HCT116 (cell line): ENCODE measurements at regions not wholly inside any gene's neighbourhood (a gene's known extent, or its start where the extent isn't known, plus 50 kb on each side); places are given as distances from the start of the nearest gene placed in this dataset.

Experiments used
- ATAC-seq: fragments of 200-7000 bp; cut with Tn5 transposase; 2 replicates; pipeline ENCODE4 v1.9.1; 2020; ENCODE audit warnings: mild to moderate bottlenecking, moderate library complexity
- BruUV-seq: library from RNA; stranded (reverse); fragments of 400-500 nt; replicated peaks from 2 replicates; lab custom pipeline; 2021; lab: Mats Ljungman, UMichigan
- CTCF ChIA-PET: fragments of 300-600 bp; sonication (Branson Sonifier 250); formaldehyde crosslinking; loops from one replicate; lab custom pipeline; 2021; ENCODE audit warnings: antibody characterized with exemption; lab: Charles Lee
- POLR2A ChIA-PET: fragments of 300-600, 350-600 bp; sonication (Branson Sonifier 250); formaldehyde crosslinking; loops from one replicate; lab custom pipeline; 2021; ENCODE audit warnings: antibody characterized with exemption; lab: Charles Lee
- RAD21 ChIA-PET, 2 experiments: fragments of 300-600 bp; sonication (Branson Sonifier 250); formaldehyde crosslinking; loops; one replicate each; lab custom pipeline; 2023; ENCODE audit warnings: low total read pairs in 2 of 2; ENCODE audit not compliant: uncharacterized antibody in 2 of 2, unreplicated experiment in 2 of 2, low non-redundant PET in 1 of 2; lab: Charles Lee
- DNase-seq: peaks from one replicate; pipeline ENCODE4 v3.0.0-alpha.2; 2010; ENCODE audit warnings: low read depth, low spot score
- H2AFZ ChIP-seq: fragments of 200-600 bp; shearing (Covaris generic), sonication (generic); 2 replicates; pipeline ENCODE4 v1.6.1; 2017; ENCODE audit warnings: low read depth, mixed run types, mixed read lengths, antibody characterized with exemption, low read length; ENCODE audit not compliant: poor library complexity, severe bottlenecking
- H3K27ac ChIP-seq: 2 replicates; pipeline ENCODE4 v1.5.1; 2012; ENCODE audit warnings: low read depth, low read length
- H3K27me3 ChIP-seq: fragments of 200-600 bp; sonication (generic); 2 replicates; pipeline ENCODE4 v1.6.1; 2016; ENCODE audit warnings: mixed run types, low read length, mixed read lengths; ENCODE audit not compliant: insufficient read depth
- H3K36me3 ChIP-seq, 2 experiments: fragments of 200-500 bp in 1 of 2; fragments of 200-600 bp in 1 of 2; sonication (Bioruptor generic) in 1 of 2; sonication (generic) in 1 of 2; 2 replicates each; pipeline versions ENCODE4 v1.5.1 to v1.6.1; 2014 to 2016; ENCODE audit warnings: low read length in 2 of 2, inconsistent platforms in 1 of 2, mixed read lengths in 1 of 2, mixed run types in 1 of 2; ENCODE audit not compliant: insufficient read depth in 2 of 2, control insufficient read depth in 1 of 2
- H3K4me1 ChIP-seq, 2 experiments: fragments of 200-600 bp in 1 of 2; sonication (generic) in 1 of 2; 2 replicates each; pipeline versions ENCODE4 v1.5.1 to v1.6.1; 2012 to 2017; ENCODE audit warnings: low read length in 2 of 2, inconsistent platforms in 1 of 2, mild to moderate bottlenecking in 1 of 2, mixed read lengths in 1 of 2, mixed run types in 1 of 2, moderate library complexity in 1 of 2; ENCODE audit not compliant: insufficient read depth in 2 of 2, control insufficient read depth in 1 of 2
- H3K4me2 ChIP-seq: fragments of 200-600 bp; sonication (generic); 2 replicates; pipeline ENCODE4 v1.6.1; 2017; ENCODE audit warnings: mixed run types, low read length, mixed read lengths
- H3K4me3 ChIP-seq, 2 experiments: fragments of 200-600 bp in 1 of 2; sonication (generic) in 1 of 2; replicated peaks in 1 of 2; 2 replicates each; pipeline ENCODE4 v1.5.1; 2011 to 2016; ENCODE audit warnings: low read length in 2 of 2, control low read depth in 1 of 2, low read depth in 1 of 2, mild to moderate bottlenecking in 1 of 2, mixed read lengths in 1 of 2, mixed run types in 1 of 2
- H3K79me2 ChIP-seq: fragments of 200-600 bp; sonication (generic); 2 replicates; pipeline ENCODE4 v1.6.1; 2017; ENCODE audit warnings: mild to moderate bottlenecking, mixed run types, low read length, moderate library complexity, mixed read lengths; ENCODE audit not compliant: insufficient read depth
- H3K9ac ChIP-seq: fragments of 200-600 bp; sonication (generic); 2 replicates; pipeline ENCODE4 v1.6.1; 2016; ENCODE audit warnings: low read length, mixed read lengths
- H3K9me2 ChIP-seq: fragments of 200-600 bp; sonication (generic), shearing (Covaris generic); 2 replicates; pipeline ENCODE4 v1.6.1; 2017; ENCODE audit warnings: mixed run types, mild to moderate bottlenecking, moderate library complexity; ENCODE audit not compliant: insufficient read depth
- H3K9me3 ChIP-seq, 2 experiments: fragments of 200-500 bp in 1 of 2; fragments of 200-600 bp in 1 of 2; sonication (Bioruptor generic) in 1 of 2; sonication (generic) in 1 of 2; 2 replicates each; pipeline ENCODE4 v1.6.1; 2014 to 2017; ENCODE audit warnings: low read length in 2 of 2, mixed read lengths in 2 of 2, inconsistent platforms in 1 of 2, low read depth in 1 of 2, mild to moderate bottlenecking in 1 of 2, mixed run types in 1 of 2, moderate library complexity in 1 of 2; ENCODE audit not compliant: control insufficient read depth in 1 of 2, insufficient read depth in 1 of 2
- H4K20me1 ChIP-seq: fragments of 200-600 bp; sonication (generic), shearing (Covaris generic); 2 replicates; pipeline ENCODE4 v1.6.1; 2017; ENCODE audit warnings: mixed run types, mild to moderate bottlenecking, moderate library complexity; ENCODE audit not compliant: insufficient read depth
- EZH2 ChIP-seq: fragments of 200-600 bp; sonication (generic); IDR thresholded peaks from 2 replicates; pipeline ENCODE4 v1.6.1; 2017; ENCODE audit warnings: antibody characterized with exemption, mixed run types
- POLR2A ChIP-seq: IDR thresholded peaks from 2 replicates; pipeline ENCODE4 v1.7.0; 2011; ENCODE audit warnings: borderline replicate concordance; ENCODE audit not compliant: insufficient read depth, insufficient read length; ENCODE audit errors: extremely low read depth
- RAD21 ChIP-seq: IDR thresholded peaks from 2 replicates; pipeline ENCODE4 v1.6.1; 2012; ENCODE audit warnings: low read depth, mild to moderate bottlenecking
- SIN3A ChIP-seq: IDR thresholded peaks from 2 replicates; pipeline ENCODE4 v1.6.1; 2012; ENCODE audit warnings: low read depth
- SP1 ChIP-seq: IDR thresholded peaks from 2 replicates; pipeline ENCODE4 v1.6.1; 2012; ENCODE audit warnings: low read depth
- TCF7L2 ChIP-seq: IDR thresholded peaks from 2 replicates; pipeline ENCODE4 v1.7.0; 2011; ENCODE audit warnings: borderline replicate concordance, inconsistent platforms; ENCODE audit not compliant: insufficient read depth, insufficient read length; ENCODE audit errors: extremely low read depth
- YY1 ChIP-seq: IDR thresholded peaks from 2 replicates; pipeline ENCODE4 v1.6.1; 2011; ENCODE audit warnings: low read length, low read depth, moderate library complexity, mild to moderate bottlenecking; ENCODE audit not compliant: insufficient replicate concordance; ENCODE audit errors: extremely low read depth
- intact Hi-C: fragments of 100-400 bp; cut with micrococcal nuclease; formaldehyde crosslinking; loops from 2 replicates; pipeline ENCODE4 v1.10.0; 2022
- TF ChIP-seq, protein P1 (sequence below): IDR thresholded peaks from 2 replicates; pipeline ENCODE4 v1.6.1; 2012

DNA sequence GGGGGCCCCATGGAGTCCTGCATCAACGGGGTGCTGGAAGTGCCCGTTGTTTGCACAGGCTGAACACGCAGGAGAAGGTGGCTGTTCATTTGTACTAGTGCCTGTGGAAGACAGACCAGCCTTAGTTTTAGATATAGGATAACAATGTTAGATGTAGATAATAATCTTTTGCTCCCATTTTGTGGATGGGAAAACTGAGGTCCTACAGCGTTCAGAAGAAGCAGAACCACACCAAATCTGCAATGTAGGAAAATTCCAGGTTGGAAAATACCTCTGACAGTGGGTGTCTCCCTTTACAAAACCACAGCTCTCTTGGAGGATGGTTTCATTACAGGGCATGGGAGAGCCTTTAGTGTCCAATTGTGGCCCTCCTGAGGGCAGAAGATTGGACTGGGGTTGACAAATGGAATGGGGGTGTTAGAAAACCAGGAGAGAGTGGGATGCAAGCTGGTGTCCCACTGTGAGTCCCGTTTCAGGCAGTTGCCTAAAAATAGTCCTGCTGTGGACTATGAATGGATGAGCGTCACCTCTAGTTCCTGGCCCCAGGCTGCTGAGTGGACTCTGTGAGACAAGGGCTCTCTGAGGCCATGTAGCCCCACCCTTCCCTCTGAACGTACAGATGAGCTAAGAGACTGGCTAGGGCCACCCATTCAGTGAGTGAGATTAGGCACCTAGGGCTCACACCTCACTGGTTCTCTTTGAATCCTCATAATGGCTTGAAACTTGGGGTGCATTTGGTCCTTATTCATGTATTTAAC lies 508.8 kb downstream of the MN1 start:
- Histone ChIP-seq H3K9ac (no peak overlapping the region), H2AFZ (no peak overlapping the region), H4K20me1 (no peaks in the 10 kb centered on the region), H3K27ac (no peak overlapping the region), H3K4me2 (no peak overlapping the region), H3K4me1 (no peaks in the 10 kb centered on the region), H3K9me2 (no peaks in the 10 kb centered on the region), H3K27me3 (peaks cover 82% of the 10 kb centered on the region), H3K79me2 (no peaks in the 10 kb centered on the region), H3K9me3 (no peaks in the 10 kb centered on the region), H3K4me3 (no peak overlapping the region), H3K36me3 (no peaks in the 10 kb centered on the region)
- RAD21 ChIA-PET = no interaction called here
- DNase-seq = no peak
- ATAC-seq = no peak
- intact Hi-C loops = no loop called here
- POLR2A ChIA-PET = no interaction called here
- BruUV-seq = no TSS peak
- CTCF ChIA-PET = no interaction called here
- TF ChIP-seq, protein P1, sequence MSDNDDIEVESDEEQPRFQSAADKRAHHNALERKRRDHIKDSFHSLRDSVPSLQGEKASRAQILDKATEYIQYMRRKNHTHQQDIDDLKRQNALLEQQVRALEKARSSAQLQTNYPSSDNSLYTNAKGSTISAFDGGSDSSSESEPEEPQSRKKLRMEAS = no peak
- no peak for TF ChIP-seq TCF7L2

DNA sequence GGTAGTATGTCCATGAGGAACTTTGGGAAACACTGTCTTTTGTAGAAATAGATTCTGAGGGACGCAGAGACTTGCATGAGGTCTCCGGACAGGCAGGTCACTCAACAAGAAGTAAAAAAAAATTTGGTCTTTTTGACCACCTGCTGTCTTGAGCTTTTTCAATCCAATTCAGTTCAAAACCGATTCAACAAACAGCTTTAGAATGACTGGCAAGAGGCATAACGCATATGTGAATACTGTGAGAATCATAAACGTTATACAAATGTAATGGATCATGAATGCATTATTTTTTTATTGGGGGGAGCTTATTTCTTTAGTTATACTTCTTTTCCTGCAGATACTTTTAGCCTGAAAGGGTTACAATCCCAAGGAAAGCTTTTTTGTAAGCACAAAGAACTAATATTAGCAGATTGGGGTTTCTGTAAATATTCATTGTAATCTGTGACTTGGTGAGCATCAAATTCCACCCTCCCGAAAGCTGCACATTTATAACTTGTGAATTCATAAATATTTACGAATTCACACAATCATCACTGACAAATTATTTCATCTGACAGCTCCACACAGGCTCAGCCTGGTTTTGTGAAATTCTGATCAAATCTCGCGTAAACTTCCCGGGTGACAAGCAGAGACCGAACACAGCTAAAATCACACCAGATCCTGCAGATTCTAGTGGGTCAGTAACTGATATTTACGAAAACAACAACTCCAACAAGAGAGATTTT lies 507.7 kb downstream of the MN1 start:
- ATAC-seq (no peak), DNase-seq (no peak)
- Histone ChIP-seq H3K27me3 (peaks cover 82% of the 10 kb centered on the region), H3K4me3 (no peak overlapping the region), H3K27ac (no peak overlapping the region), H3K9ac (no peak overlapping the region), H2AFZ (no peak overlapping the region), H3K4me1 (no peaks in the 10 kb centered on the region), H3K36me3 (no peaks in the 10 kb centered on the region), H3K9me2 (no peaks in the 10 kb centered on the region), H3K4me2 (no peak overlapping the region), H3K9me3 (no peaks in the 10 kb centered on the region), H3K79me2 (no peaks in the 10 kb centered on the region), H4K20me1 (no peaks in the 10 kb centered on the region)
- TF ChIP-seq, protein P1 = no peak
- TF ChIP-seq SP1 (no peak), POLR2A (no peak), RAD21 (no peak), EZH2 (no peak), SIN3A (no peak), YY1 (no peak)
- intact Hi-C loops = no loop called here
- no TSS peak for BruUV-seq
- POLR2A ChIA-PET = no interaction called here
- CTCF ChIA-PET = no interaction called here
- RAD21 ChIA-PET = no interaction called here
